Ishikawa (cell line): ENCODE measurements at regions not wholly inside any gene's neighbourhood (a gene's known extent, or its start where the extent isn't known, plus 50 kb on each side); places are given as distances from the start of the nearest gene placed in this dataset.

Source experiments
- CEBPB ChIP-seq: IDR thresholded peaks from 2 replicates; pipeline ENCODE4 v1.6.1; 2012
- CREB1 ChIP-seq: IDR thresholded peaks from 2 replicates; pipeline ENCODE4 v1.6.1; 2012; ENCODE audit warnings: low read depth
- EGR1 ChIP-seq: IDR thresholded peaks from 2 replicates; pipeline ENCODE4 v1.6.1; 2012
- EP300 ChIP-seq: IDR thresholded peaks from 2 replicates; pipeline ENCODE4 v1.6.1; 2012; ENCODE audit warnings: borderline replicate concordance
- FOXM1 ChIP-seq: IDR thresholded peaks from 2 replicates; pipeline ENCODE4 v1.6.1; 2012; ENCODE audit warnings: low read depth, borderline replicate concordance
- MAX ChIP-seq: IDR thresholded peaks from 2 replicates; pipeline ENCODE4 v1.6.1; 2012
- NFIC ChIP-seq: IDR thresholded peaks from 2 replicates; pipeline ENCODE4 v1.6.1; 2012
- RAD21 ChIP-seq: IDR thresholded peaks from 2 replicates; pipeline ENCODE4 v1.6.1; 2012; ENCODE audit warnings: low read depth
- TAF1 ChIP-seq: IDR thresholded peaks from 2 replicates; pipeline ENCODE4 v1.6.1; 2012; ENCODE audit warnings: low read depth, mild to moderate bottlenecking
- TCF12 ChIP-seq: IDR thresholded peaks from 2 replicates; pipeline ENCODE4 v1.6.1; 2012; ENCODE audit warnings: low read depth
- TEAD4 ChIP-seq: IDR thresholded peaks from 2 replicates; pipeline ENCODE4 v1.6.1; 2012
- YY1 ChIP-seq: IDR thresholded peaks from 2 replicates; pipeline ENCODE4 v1.6.1; 2012; ENCODE audit warnings: low read depth
- TF ChIP-seq, protein P1 (sequence below): IDR thresholded peaks from 2 replicates; pipeline ENCODE4 v1.6.1; 2012; ENCODE audit warnings: low read depth, mild to moderate bottlenecking

DNA sequence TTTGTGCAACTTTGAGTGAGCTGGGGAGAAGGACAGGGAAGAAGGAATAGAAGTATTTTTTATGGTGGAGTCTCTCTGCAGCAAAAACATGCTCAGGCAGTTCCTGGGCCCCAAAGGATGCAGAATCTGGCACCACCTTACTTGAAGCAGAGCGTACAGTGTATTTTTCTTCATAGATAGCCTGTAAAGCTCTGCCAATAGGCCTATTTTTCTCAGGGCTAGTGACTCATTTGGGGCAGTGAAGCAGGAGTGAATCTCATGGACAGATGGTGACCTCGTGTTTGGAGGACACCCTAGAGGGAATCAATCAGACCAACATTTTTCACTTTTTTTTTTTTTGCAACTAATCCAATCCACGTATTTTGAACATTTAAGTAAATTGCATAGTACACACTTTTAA lies 268.1 kb upstream of the CXCR4 start:
- TF ChIP-seq TAF1 (no peak), TCF12 (no peak), RAD21 (no peak), EP300 (no peak), CEBPB (no peak), YY1 (no peak), EGR1 (no peak), FOXM1 (no peak), NFIC (no peak), MAX (no peak), CREB1 (no peak), TEAD4 (no peak)
- TF ChIP-seq, protein P1, sequence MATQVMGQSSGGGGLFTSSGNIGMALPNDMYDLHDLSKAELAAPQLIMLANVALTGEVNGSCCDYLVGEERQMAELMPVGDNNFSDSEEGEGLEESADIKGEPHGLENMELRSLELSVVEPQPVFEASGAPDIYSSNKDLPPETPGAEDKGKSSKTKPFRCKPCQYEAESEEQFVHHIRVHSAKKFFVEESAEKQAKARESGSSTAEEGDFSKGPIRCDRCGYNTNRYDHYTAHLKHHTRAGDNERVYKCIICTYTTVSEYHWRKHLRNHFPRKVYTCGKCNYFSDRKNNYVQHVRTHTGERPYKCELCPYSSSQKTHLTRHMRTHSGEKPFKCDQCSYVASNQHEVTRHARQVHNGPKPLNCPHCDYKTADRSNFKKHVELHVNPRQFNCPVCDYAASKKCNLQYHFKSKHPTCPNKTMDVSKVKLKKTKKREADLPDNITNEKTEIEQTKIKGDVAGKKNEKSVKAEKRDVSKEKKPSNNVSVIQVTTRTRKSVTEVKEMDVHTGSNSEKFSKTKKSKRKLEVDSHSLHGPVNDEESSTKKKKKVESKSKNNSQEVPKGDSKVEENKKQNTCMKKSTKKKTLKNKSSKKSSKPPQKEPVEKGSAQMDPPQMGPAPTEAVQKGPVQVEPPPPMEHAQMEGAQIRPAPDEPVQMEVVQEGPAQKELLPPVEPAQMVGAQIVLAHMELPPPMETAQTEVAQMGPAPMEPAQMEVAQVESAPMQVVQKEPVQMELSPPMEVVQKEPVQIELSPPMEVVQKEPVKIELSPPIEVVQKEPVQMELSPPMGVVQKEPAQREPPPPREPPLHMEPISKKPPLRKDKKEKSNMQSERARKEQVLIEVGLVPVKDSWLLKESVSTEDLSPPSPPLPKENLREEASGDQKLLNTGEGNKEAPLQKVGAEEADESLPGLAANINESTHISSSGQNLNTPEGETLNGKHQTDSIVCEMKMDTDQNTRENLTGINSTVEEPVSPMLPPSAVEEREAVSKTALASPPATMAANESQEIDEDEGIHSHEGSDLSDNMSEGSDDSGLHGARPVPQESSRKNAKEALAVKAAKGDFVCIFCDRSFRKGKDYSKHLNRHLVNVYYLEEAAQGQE: no peak
